Thyroid gland (tissue), 4 donors: ENCODE measurements at regions not wholly inside any gene's neighbourhood (a gene's known extent, or its start where the extent isn't known, plus 50 kb on each side); places are given as distances from the start of the nearest gene placed in this dataset.
"Not testable (repeated sequence)": the region's sequence is repeated elsewhere in the genome, so short reads cannot be mapped to it uniquely, and the experiment has no call there.

Experiments
- DNase-seq, 2 donors: peaks; one replicate each; pipeline ENCODE4 v3.0.0-alpha.2; 2019
- H3K27ac ChIP-seq, 3 donors: fragments of 200-600 bp; sonication (generic); 1 replicate in 2 of 3; 2 replicates in 1 of 3; pipeline ENCODE4 v1.5.1; 2016 to 2019; ENCODE audit warnings: mild to moderate bottlenecking in 1 of 3, moderate library complexity in 1 of 3
- H3K27me3 ChIP-seq: fragments of 200-600 bp; sonication (generic); one replicate; pipeline ENCODE4 v1.5.1; 2019
- H3K36me3 ChIP-seq, 2 donors: fragments of 200-600 bp; sonication (generic); one replicate each; pipeline ENCODE4 v1.5.1; 2016 to 2019
- H3K4me1 ChIP-seq, 2 donors: fragments of 200-600 bp; sonication (generic); one replicate each; pipeline ENCODE4 v1.5.1; 2017 to 2019
- H3K4me3 ChIP-seq, 3 donors: fragments of 200-600 bp; sonication (generic); replicated peaks in 1 of 3; 1 replicate in 2 of 3; 2 replicates in 1 of 3; pipeline ENCODE4 v1.5.1; 2016; ENCODE audit warnings: mild to moderate bottlenecking in 1 of 3
- H3K9me3 ChIP-seq: fragments of 200-600 bp; sonication (generic); one replicate; pipeline ENCODE4 v1.5.1; 2017
- CTCF ChIP-seq, 6 experiments: fragments of 200-600 bp in 3 of 6; fragments of 450-650 bp in 3 of 6; sonication (generic) in 3 of 6; IDR thresholded peaks; one replicate each; pipeline ENCODE4 v1.5.1; 2016 to 2019; ENCODE audit warnings: antibody characterized with exemption in 6 of 6, mild to moderate bottlenecking in 2 of 6, inconsistent platforms in 1 of 6, moderate library complexity in 1 of 6
- POLR2A ChIP-seq, 2 donors: fragments of 450-650 bp; IDR thresholded peaks; one replicate each; pipeline ENCODE4 v1.6.1; 2017; ENCODE audit warnings: antibody characterized with exemption in 2 of 2, mild to moderate bottlenecking in 2 of 2, moderate library complexity in 1 of 2
- WGBS, 2 donors: methylation state at CpG; one replicate each; pipeline ENCODE4 v1.1.5; 2017; 5-methylcytosine and 5-hydroxymethylcytosine counted together
- intact Hi-C: fragments of 100-400 bp; cut with DNase I; formaldehyde crosslinking; loops from one replicate; pipeline ENCODE4 v1.15.1; 2023

- no peaks in the 10 kb centered on the region for H3K36me3 ChIP-seq
- intact Hi-C loops, result no loop called here
- H3K4me1 ChIP-seq, result no peaks in the 10 kb centered on the region
- 76 to 78% methylated on average over 4 of the region's 4 CpGs for WGBS, 2 donors
- TF ChIP-seq POLR2A (IDR thresholded peaks at IDR 0.05), result no peak
- no peak for TF ChIP-seq CTCF (IDR thresholded peaks at IDR 0.05)
- H3K4me3 ChIP-seq, result no peak overlapping the region
- no peaks in the 10 kb centered on the region for H3K9me3 ChIP-seq
- DNase-seq, result no peak
- no peak overlapping the region for H3K27ac ChIP-seq
- H3K27me3 ChIP-seq, result no peaks in the 10 kb centered on the region
Measured at GRCh38 chr6:115203381-115203780, 857.3 kb downstream of the FRK start.

GRCh38 chr6:115194981-115195638 lies 852.3 kb upstream of the HS3ST5 start:
- intact Hi-C loops, result no loop called here
- Histone ChIP-seq H3K9me3 (no peaks in the 10 kb centered on the region), H3K4me1 (no peaks in the 10 kb centered on the region), H3K27me3 (no peaks in the 10 kb centered on the region), H3K27ac (no peak overlapping the region), H3K36me3 (no peaks in the 10 kb centered on the region), H3K4me3 (no peak overlapping the region)
- 67 to 81% methylated on average over 2 of the region's 2 CpGs for WGBS, 2 donors
- TF ChIP-seq CTCF (IDR thresholded peaks at IDR 0.05), result no peak
- no peak for TF ChIP-seq POLR2A (IDR thresholded peaks at IDR 0.05)
- no peak for DNase-seq

GRCh38 chr6:115191989-115192388 lies 849.2 kb upstream of the HS3ST5 start:
- Histone ChIP-seq H3K9me3 (no peaks in the 10 kb centered on the region), H3K27me3 (no peaks in the 10 kb centered on the region), H3K36me3 (no peaks in the 10 kb centered on the region), H3K4me1 (no peaks in the 10 kb centered on the region), H3K27ac (no peak overlapping the region), H3K4me3 (no peak overlapping the region)
- DNase-seq, result no peak
- 87 to 98% methylated on average over 1 of the region's 1 CpG for WGBS, 2 donors
- TF ChIP-seq CTCF (IDR thresholded peaks at IDR 0.05) (no peak), POLR2A (IDR thresholded peaks at IDR 0.05) (no peak)
- intact Hi-C loops, result no loop called here

- Histone ChIP-seq H3K27ac (no peak overlapping the region), H3K4me1 (no peaks in the 10 kb centered on the region), H3K36me3 (no peaks in the 10 kb centered on the region), H3K4me3 (no peak overlapping the region), H3K9me3 (no peaks in the 10 kb centered on the region), H3K27me3 (no peaks in the 10 kb centered on the region)
- no peak for DNase-seq
- intact Hi-C loops, result no loop called here
- TF ChIP-seq POLR2A (IDR thresholded peaks at IDR 0.05) (no peak), CTCF (IDR thresholded peaks at IDR 0.05) (no peak)
- WGBS, 2 donors, result 96 to 100% methylated on average over 1 of the region's 1 CpG
Measured at GRCh38 chr6:115190534-115190933, 847.7 kb upstream of the HS3ST5 start.

- intact Hi-C loops, H3K4me1 ChIP-seq, H3K4me3 ChIP-seq, H3K27me3 ChIP-seq, DNase-seq, H3K27ac ChIP-seq, H3K36me3 ChIP-seq, H3K9me3 ChIP-seq: not testable (repeated sequence)
- WGBS, 2 donors, result 87 to 92% methylated on average over 17 to 18 of the region's 18 CpGs
Measured at GRCh38 chr6:115175456-115175855, 832.6 kb upstream of the HS3ST5 start.

DNA sequence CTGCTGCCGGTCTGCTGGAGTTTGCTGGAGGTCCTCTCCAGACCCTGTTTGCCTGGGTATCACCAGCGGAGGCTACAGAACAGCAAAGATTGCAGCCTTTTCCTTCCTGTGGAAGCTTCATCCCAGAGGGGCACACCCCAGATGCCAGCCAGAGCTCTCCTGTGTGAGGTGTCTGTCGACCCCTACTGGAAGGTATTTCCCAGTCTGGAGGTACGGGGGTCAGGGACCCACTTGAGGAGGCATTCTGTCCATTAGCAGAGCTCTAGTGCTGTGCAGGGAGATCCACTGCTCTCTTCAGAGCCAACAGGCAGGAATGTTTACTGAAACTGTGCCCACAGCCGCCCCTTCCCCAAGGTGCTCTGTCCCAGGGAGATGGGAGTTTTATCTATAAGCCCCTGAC lies 823.1 kb upstream of the HS3ST5 start:
- H3K4me3 ChIP-seq, H3K9me3 ChIP-seq, H3K36me3 ChIP-seq, H3K27me3 ChIP-seq, H3K4me1 ChIP-seq, intact Hi-C loops, DNase-seq, H3K27ac ChIP-seq: not testable (repeated sequence)
- 64 to 72% methylated on average over 5 of the region's 5 CpGs for WGBS, 2 donors
